Activated CD8-positive, alpha-beta T cell treated with anti-CD3 and anti-CD28 coated beads, Interleukin-2, amount 10 ng/mL, durations not matched to agents 7 days and 5 days (primary cell): ENCODE measurements at regions not wholly inside any gene's neighbourhood (a gene's known extent, or its start where the extent isn't known, plus 50 kb on each side); places are given as distances from the start of the nearest gene placed in this dataset.

Experiments
- ATAC-seq: fragments of 150-1000 bp; cut with Tn5 transposase; one replicate; pipeline ENCODE4 v1.10.0; 2021; ENCODE audit warnings: moderate library complexity
- CTCF ChIA-PET: fragments of 350-600 bp; sonication (Branson Sonifier 250); formaldehyde crosslinking; loops from one replicate; lab custom pipeline; 2021; ENCODE audit warnings: antibody characterized with exemption; lab: Charles Lee
- POLR2A ChIA-PET: fragments of 350-600 bp; sonication (Branson Sonifier 250); formaldehyde crosslinking; loops from one replicate; lab custom pipeline; 2021; ENCODE audit warnings: antibody characterized with exemption; lab: Charles Lee
- DNase-seq: peaks from one replicate; pipeline ENCODE4 v3.0.0-alpha.2; 2020
- H3K27ac Mint-ChIP-seq: one replicate; pipeline ENCODE4 v1.8.0; 2021; ENCODE audit warnings: mild to moderate bottlenecking, mixed read lengths
- H3K27me3 Mint-ChIP-seq: one replicate; pipeline ENCODE4 v1.8.0; 2021; ENCODE audit warnings: low read depth, mixed read lengths
- H3K36me3 Mint-ChIP-seq: one replicate; pipeline ENCODE4 v1.8.0; 2021; ENCODE audit warnings: low read depth, mixed read lengths
- H3K4me1 Mint-ChIP-seq: one replicate; pipeline ENCODE4 v1.8.0; 2021; ENCODE audit warnings: low read depth, mixed read lengths
- H3K4me3 Mint-ChIP-seq: one replicate; pipeline ENCODE4 v1.8.0; 2021; ENCODE audit warnings: mild to moderate bottlenecking, mixed read lengths
- H3K9me3 Mint-ChIP-seq: one replicate; pipeline ENCODE4 v1.8.0; 2022; ENCODE audit warnings: mixed read lengths; ENCODE audit not compliant: insufficient read depth

- no peaks in the 10 kb centered on the region for H3K4me1 Mint-ChIP-seq
- no peaks in the 10 kb centered on the region for H3K9me3 Mint-ChIP-seq
- H3K27ac Mint-ChIP-seq: no peak overlapping the region
- POLR2A ChIA-PET: no interaction called here
- ATAC-seq (no peak), DNase-seq (no peak)
- no peaks in the 10 kb centered on the region for H3K27me3 Mint-ChIP-seq
- H3K36me3 Mint-ChIP-seq: no peaks in the 10 kb centered on the region
- CTCF ChIA-PET: no interaction called here
- no peak overlapping the region for H3K4me3 Mint-ChIP-seq
These were observed 438.0 kb upstream of the CELF2 start for GRCh38 chr10:10579709-10580108.

- DNase-seq: no peak
- Mint-ChIP-seq H3K27ac (no peak overlapping the region), H3K4me1 (no peaks in the 10 kb centered on the region), H3K36me3 (no peaks in the 10 kb centered on the region), H3K9me3 (no peaks in the 10 kb centered on the region), H3K4me3 (no peak overlapping the region), H3K27me3 (no peaks in the 10 kb centered on the region)
- ChIA-PET POLR2A (no interaction called here), CTCF (interaction anchor here (1.2 kb wide), 1 partner anchor 10 kb away, joined by 3 read pairs; no protein-coding TSS in a partner anchor)
- no peak for ATAC-seq
These were observed 433.5 kb upstream of the CELF2 start for GRCh38 chr10:10584161-10584560.

GRCh38 chr10:10587744-10588393 is 429.8 kb upstream of the CELF2 start:
- no peak for ATAC-seq
- no peak for DNase-seq
- CTCF ChIA-PET: no interaction called here
- Mint-ChIP-seq H3K9me3 (no peaks in the 10 kb centered on the region), H3K4me3 (no peak overlapping the region), H3K4me1 (no peaks in the 10 kb centered on the region), H3K36me3 (no peaks in the 10 kb centered on the region), H3K27ac (no peak overlapping the region), H3K27me3 (peaks cover 3% of the 10 kb centered on the region)
- POLR2A ChIA-PET: no interaction called here

DNA sequence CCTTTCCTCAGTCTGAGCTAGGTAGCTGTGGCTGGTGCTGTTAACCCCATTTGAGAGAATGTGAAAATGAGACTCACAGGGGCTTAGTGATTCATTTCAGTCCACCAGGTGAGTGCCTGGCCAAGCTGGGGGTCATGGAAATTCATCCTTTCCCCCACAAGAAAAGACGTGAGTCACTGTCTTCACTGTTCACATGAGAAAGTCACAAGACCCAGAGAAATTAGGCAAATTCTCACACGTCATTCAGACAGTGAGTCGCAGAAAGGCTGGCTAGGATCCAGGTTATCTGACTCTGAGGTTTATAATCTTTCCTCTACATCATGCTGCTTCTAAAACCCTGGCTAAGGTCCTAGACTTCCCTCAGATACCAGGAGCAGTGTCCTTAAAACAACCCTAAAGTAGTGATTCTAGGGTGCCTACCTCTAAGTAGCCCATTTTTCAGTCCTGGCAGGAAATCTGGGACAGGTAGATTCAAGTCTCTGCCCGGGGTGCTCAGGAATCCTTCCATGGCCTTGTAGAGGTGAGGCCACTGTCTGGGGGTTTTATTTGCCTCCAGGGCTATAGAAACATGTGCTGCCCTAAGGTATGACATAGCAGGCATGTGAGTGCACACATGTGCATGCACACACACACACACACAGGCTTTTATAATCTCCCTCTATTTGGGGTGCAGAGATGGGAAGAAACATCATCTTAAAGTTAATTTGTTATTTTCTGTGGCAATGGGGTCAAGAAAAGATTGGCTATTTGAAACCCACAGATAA is 427.9 kb upstream of the CELF2 start:
- Mint-ChIP-seq H3K36me3 (no peaks in the 10 kb centered on the region), H3K9me3 (no peaks in the 10 kb centered on the region), H3K27ac (no peak overlapping the region), H3K4me1 (no peaks in the 10 kb centered on the region), H3K4me3 (no peak overlapping the region), H3K27me3 (peaks cover 3% of the 10 kb centered on the region)
- ChIA-PET CTCF (no interaction called here), POLR2A (no interaction called here)
- no peak for ATAC-seq
- no peak for DNase-seq

DNA sequence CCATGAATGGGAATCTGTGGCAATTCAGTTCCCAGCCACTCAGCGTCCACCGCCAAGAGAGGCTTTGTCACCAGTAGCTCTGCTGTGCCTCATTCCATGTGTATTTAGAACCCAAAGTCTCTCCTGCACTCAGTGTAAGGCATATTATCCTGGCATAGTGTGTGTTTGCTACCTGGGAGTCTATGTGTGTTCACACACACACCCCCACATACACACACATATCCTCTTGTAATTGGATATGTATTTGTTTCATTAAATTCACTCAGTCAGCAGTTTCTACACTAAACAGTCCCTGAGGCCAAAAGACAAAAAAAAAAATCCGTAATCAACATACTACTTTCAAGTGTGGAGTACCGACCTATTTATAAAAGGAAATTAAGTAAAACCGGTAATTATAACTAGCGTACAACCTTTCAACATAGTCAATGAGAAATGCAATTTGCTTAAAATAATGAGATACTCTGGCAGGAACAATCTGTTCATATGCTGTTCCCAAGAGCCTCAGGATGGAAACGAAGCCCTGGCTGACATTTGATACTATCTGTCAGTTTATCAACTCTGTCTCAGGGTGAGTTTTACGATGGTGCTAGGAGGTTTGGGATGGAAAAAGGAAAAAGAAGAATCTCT is 425.8 kb upstream of the CELF2 start:
- no peaks in the 10 kb centered on the region for H3K4me1 Mint-ChIP-seq
- DNase-seq (no peak), ATAC-seq (no peak)
- H3K27me3 Mint-ChIP-seq: peaks cover 3% of the 10 kb centered on the region
- H3K36me3 Mint-ChIP-seq: no peaks in the 10 kb centered on the region
- H3K27ac Mint-ChIP-seq: no peak overlapping the region
- ChIA-PET CTCF (no interaction called here), POLR2A (no interaction called here)
- no peaks in the 10 kb centered on the region for H3K9me3 Mint-ChIP-seq
- H3K4me3 Mint-ChIP-seq: no peak overlapping the region

- CTCF ChIA-PET: no interaction called here
- POLR2A ChIA-PET: no interaction called here
- Mint-ChIP-seq H3K4me1 (no peaks in the 10 kb centered on the region), H3K36me3 (no peaks in the 10 kb centered on the region), H3K27ac (no peak overlapping the region), H3K9me3 (no peaks in the 10 kb centered on the region), H3K27me3 (no peaks in the 10 kb centered on the region), H3K4me3 (no peak overlapping the region)
- ATAC-seq: no peak
- DNase-seq: no peak
These were observed 421.4 kb upstream of the CELF2 start for GRCh38 chr10:10596256-10596655.

DNA sequence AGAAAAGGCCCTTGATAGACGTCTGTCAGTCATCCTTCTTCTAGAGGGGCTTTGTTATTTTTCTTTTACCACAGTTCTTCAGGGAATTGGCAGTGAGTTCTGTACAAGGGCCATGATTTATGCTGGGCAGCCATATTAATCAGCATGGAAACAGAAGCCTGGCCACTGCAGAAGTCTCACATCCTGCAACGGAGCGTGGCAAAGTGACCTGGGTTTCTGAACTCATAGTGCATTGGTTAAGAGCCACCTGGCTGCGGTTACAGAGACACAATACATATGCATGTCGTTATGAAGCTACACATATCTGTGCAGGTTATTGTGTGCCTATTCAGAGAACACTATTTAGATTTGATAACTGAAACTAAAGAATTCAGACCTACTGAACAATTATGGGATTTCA is 419.4 kb upstream of the CELF2 start:
- ATAC-seq (no peak), DNase-seq (no peak)
- POLR2A ChIA-PET: no interaction called here
- no peaks in the 10 kb centered on the region for H3K36me3 Mint-ChIP-seq
- H3K27ac Mint-ChIP-seq: no peak overlapping the region
- CTCF ChIA-PET: no interaction called here
- no peaks in the 10 kb centered on the region for H3K27me3 Mint-ChIP-seq
- no peak overlapping the region for H3K4me3 Mint-ChIP-seq
- H3K4me1 Mint-ChIP-seq: no peaks in the 10 kb centered on the region
- no peaks in the 10 kb centered on the region for H3K9me3 Mint-ChIP-seq

DNA sequence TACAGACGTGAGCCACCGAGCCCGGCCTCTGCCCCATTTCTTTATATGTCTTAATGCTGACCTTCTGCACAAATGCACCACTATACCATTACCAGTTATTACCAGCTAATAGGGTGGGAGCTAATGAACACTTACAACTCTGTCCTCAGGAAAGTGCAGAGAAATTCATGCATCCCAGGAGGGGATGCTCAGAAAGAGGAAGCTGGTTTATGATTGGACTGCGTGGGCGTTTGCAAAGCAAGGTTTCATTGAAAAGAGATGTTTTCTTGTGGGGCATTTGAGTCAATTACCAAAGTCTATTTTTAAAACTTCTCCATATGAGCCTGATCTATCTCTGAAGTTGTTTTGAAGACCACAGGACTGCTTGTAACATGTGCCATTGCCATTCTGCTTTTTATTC is 417.7 kb upstream of the CELF2 start:
- Mint-ChIP-seq H3K4me1 (no peaks in the 10 kb centered on the region), H3K9me3 (no peaks in the 10 kb centered on the region), H3K4me3 (no peak overlapping the region), H3K27ac (no peak overlapping the region), H3K27me3 (no peaks in the 10 kb centered on the region), H3K36me3 (no peaks in the 10 kb centered on the region)
- ChIA-PET POLR2A (no interaction called here), CTCF (no interaction called here)
- no peak for DNase-seq
- ATAC-seq: no peak

DNA sequence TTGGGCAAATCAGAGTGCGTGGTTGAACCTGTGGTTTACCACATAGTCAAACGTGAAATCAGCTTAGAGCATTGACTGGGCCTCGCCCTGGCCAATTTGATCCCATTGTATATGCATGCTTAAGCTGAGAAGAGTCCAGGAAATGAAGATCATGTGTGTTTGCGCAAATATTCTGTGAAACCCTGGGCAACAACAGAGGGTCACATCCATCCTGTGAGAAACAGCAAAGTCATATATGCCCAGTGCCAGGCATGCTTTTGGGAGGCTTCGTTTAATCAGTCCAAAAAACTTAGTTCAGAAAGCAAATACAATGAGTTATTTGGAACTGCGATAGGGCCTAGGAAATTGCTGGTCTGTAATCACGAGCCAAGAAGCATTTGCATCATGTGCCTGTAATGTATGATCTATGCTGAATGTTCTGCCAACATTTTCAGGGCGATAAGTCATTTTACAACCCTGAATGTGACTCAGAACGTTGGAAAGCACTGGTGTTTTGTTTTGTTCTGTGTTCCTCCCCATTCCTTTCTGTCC is 412.1 kb upstream of the CELF2 start:
- Mint-ChIP-seq H3K27ac (no peak overlapping the region), H3K4me3 (no peak overlapping the region), H3K27me3 (no peaks in the 10 kb centered on the region), H3K4me1 (no peaks in the 10 kb centered on the region), H3K36me3 (no peaks in the 10 kb centered on the region), H3K9me3 (no peaks in the 10 kb centered on the region)
- DNase-seq: no peak
- no peak for ATAC-seq
- ChIA-PET POLR2A (no interaction called here), CTCF (no interaction called here)

GRCh38 chr10:10609379-10609955 is 408.2 kb upstream of the CELF2 start:
- POLR2A ChIA-PET: no interaction called here
- Mint-ChIP-seq H3K4me1 (no peaks in the 10 kb centered on the region), H3K36me3 (no peaks in the 10 kb centered on the region), H3K27me3 (no peaks in the 10 kb centered on the region), H3K27ac (no peak overlapping the region), H3K9me3 (no peaks in the 10 kb centered on the region), H3K4me3 (no peak overlapping the region)
- CTCF ChIA-PET: no interaction called here
- DNase-seq (no peak), ATAC-seq (no peak)

- Mint-ChIP-seq H3K4me3 (no peak overlapping the region), H3K9me3 (no peaks in the 10 kb centered on the region), H3K36me3 (no peaks in the 10 kb centered on the region), H3K27ac (no peak overlapping the region), H3K4me1 (no peaks in the 10 kb centered on the region), H3K27me3 (no peaks in the 10 kb centered on the region)
- no peak for DNase-seq
- ChIA-PET CTCF (no interaction called here), POLR2A (no interaction called here)
- ATAC-seq: no peak
These were observed 407.5 kb upstream of the CELF2 start for GRCh38 chr10:10610171-10610570.

DNA sequence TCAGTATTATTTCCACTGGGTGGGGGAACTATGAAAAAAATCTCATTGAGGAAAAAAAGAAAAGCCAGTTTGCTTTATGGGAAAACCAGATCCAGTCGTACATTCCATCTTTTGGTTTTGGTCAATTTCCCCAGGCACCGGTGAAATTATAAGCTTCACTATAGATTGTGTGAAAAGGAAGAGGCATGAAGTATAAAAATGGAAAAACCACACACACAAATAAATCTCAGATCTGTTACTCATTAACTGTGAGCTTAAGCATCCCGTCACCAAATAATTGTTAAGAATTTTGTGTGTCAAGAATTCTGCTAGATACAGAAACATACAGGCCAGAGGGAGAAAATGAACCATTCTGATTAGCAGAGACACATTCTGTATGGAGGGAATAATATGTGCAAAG is 405.5 kb upstream of the CELF2 start:
- ATAC-seq (no peak), DNase-seq (no peak)
- POLR2A ChIA-PET: no interaction called here
- Mint-ChIP-seq H3K36me3 (no peaks in the 10 kb centered on the region), H3K4me3 (no peak overlapping the region), H3K27me3 (no peaks in the 10 kb centered on the region), H3K4me1 (no peaks in the 10 kb centered on the region), H3K9me3 (no peaks in the 10 kb centered on the region), H3K27ac (no peak overlapping the region)
- CTCF ChIA-PET: no interaction called here
